HG02759 (cell line): ENCODE measurements at regions not wholly inside any gene's neighbourhood (a gene's known extent, or its start where the extent isn't known, plus 50 kb on each side); places are given as distances from the start of the nearest gene placed in this dataset.
A peak's percentile ranks its signal among the peaks of the same experiment; 100 is the strongest.

Experiments used
- ATAC-seq: cut with Tn5 transposase; IDR thresholded peaks from one replicate; pipeline ENCODE4 v1.9.1; 2021; ENCODE audit warnings: mild to moderate bottlenecking, moderate library complexity; ENCODE audit not compliant: unreplicated experiment

DNA sequence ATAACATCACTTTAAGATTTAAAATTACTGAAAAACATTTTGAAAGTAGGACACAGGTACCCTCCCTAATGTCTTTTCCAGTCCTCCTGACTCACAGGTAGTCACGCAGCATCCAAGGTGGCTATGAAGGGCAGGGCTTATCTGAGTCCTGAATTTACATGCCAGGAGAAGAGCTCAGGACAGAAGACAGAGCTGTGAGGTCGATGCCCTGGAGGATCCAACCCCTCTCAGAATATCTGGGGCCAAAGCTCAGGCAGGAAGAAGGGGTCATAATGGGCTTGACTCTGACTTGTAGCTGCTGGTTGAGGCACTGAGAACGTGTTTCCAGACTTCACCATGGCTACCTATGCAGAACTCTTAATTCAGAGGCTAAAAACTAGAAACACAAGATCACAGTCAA, 177.5 kb downstream of the AASDH start:
- ATAC-seq = no peak

DNA sequence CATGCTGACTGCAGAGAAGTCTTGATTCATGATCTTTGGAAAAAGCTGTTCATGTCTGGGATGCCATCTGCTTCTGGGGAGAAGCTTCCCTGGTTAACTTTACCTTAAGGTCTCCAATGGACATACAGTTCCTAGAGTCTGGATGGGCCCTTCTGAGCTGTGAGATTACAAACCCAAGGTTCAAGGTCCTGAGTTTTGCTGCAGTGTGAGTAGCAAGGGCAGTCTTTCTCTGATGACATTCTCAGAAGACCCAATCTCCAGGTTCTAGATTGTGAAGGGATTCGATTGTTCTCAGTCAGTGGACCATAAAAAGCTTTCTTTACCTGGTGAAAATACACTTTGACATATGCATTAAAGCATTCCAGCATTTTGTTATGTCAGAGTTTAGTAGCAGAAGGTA, 179.2 kb downstream of the AASDH start:
- ATAC-seq = no peak

DNA sequence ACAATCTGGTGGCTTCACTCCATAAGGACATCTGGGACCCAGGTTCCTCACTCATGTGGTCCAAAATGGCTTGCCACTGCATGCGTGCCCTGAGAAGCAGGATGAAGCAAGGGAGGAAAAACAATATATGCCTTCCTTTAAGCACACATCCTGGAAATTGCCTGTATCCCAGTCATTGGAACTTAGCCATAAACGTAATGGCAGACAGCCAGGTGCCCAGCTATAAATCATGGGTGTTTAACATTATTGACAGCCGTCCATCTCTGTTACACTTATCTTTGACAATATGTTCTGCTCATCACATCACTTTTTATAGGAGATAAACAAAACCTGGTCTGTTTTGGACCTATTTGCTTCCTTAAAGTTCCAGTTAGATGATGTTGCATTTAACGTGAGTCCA, 181.0 kb downstream of the AASDH start:
- ATAC-seq = no peak

DNA sequence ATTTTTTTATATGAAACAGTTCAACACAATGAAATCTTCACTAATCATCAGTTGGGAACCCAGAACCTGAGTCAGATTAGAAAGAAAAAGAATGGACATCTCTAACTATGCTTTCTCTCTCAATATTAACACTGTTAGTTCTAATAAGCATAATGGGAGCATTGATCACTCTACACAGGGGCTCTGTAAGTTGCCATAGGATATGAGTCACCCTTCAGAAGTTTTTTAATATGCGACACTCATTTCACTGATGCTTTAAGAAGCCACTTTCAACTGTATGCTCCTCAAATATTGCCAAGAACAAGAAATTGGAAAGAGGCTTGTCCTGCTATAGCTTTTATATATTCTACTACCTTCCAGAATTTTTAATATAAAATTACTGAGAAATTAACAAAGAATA, 187.0 kb downstream of the AASDH start:
- no peak for ATAC-seq

DNA sequence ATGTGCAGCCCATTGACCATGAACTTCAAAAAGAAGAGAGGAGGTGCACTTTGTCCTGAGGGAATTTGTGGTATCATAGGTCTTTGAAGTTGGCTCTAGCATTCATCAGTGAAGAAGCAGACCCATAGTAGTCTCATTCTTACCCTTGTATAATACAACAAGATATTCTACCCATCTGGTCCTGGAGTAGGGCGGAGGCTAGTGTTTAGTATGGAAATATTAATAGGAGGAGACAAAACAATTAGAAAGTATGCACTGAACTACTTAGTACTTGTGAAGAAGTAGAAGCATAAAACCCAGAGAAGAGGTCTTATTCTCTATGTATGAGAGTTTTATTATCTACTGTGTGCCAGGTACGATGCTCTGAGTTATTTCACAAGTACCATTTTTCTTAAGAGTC, 189.0 kb downstream of the AASDH start:
- ATAC-seq = no peak

DNA sequence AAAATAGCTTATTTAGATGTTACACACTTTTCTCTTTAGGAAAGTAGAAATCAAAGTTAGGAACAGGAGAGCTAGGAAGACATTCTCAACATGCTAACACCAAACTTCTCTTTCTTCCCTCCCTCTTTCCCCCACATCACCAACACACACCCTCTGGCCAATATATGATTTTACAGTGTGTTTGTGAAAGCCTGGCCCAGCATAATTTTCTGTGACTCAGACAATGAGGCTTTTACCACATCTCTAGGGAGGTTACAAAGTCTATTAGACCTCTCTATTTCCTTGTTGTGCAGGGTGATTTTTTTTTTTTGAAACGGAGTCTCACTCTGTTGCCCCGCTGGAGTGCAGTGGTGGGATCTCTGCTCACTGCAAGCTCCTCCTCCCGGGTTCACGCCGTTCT, 189.9 kb downstream of the AASDH start:
- ATAC-seq = no peak

DNA sequence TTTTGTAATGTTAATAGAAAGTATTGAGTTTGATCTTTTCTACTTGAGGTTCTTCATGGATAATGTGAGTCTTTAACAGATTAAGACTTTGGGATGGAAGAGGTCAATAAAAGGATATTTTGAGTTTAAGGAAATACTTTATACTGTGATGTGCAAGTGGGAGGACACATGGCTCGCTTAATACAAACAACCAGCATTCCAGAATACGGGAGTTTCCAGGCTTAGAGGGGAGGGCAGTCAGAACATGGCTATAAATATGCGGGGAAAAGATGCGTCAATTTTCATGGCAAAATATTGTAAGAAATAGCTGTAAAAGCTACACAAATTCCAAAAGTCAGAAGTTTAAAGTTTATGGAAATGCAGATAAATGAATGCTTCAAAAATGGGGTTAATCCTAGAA, 192.3 kb downstream of the AASDH start:
- no peak for ATAC-seq

DNA sequence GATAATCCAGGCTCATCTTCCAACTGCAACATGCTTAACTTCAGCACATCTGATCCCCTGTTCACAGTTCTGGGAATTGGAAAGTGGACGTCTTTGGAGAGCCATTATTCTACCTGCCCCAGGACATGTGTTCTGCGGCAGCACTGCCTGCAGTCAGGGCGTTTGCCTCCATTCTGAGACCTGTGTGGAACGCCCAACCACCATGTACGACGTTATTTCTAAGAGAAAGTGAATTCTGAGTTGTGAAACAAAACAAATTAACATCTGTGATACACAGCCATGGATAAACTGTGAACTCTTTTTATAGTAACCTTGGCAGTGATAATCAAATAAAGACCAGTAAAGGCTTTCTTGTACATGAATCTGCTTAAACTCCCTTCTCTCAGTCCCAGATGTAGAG, 195.8 kb downstream of the AASDH start:
- no peak for ATAC-seq

DNA sequence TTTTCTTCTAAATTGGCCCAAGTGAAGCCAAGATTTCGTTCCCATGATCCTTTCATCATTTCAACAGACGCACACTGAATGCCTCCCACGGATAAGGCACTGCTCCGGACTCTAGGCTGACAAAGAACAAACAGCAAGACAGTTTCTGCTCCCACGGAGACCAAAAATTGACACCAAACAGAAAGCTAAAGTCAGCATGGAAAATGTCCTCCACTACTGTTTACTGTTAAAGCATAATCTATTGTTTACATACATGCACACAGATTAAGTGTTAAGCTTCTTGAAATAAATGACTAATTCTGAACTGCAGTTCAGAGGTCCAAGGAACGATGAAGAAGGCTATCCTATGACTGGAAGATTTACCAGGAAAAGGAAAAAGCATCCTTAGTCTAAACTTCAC, 199.6 kb downstream of the AASDH start:
- ATAC-seq = no peak

DNA sequence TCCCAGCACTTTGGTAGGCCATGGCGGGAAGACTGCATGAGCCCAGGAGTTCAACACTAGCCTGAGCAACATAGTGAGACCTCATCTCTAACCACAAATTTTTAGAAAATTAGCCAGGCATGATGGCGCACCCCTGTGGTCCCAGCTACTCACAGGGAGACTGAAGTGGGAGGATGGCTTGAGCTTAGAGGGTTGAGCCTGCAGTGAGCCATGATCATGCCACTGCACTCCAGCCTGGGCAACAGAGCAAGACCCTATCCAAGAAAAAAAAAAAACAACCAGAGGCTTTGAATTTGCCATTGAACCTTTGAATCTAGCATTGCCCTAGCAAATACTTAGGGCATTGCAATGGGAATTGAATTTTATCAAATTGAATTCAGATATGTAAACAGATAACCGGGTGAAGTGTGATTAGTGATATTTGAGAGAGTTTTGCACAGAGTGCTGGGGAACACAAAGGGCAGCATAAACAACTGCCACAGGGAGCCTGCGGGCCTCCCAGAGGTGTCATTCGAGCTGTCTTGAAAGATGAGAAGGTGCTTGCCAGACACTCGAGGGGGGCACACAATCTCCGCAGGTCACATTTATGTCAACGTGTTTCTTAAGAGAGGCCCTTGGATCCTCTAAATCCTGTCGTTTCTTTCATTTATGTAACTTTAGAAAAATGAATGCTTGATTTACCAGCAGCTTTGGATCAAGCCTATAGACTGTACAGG, 200.3 kb downstream of the AASDH start:
- ATAC-seq = no peak

DNA sequence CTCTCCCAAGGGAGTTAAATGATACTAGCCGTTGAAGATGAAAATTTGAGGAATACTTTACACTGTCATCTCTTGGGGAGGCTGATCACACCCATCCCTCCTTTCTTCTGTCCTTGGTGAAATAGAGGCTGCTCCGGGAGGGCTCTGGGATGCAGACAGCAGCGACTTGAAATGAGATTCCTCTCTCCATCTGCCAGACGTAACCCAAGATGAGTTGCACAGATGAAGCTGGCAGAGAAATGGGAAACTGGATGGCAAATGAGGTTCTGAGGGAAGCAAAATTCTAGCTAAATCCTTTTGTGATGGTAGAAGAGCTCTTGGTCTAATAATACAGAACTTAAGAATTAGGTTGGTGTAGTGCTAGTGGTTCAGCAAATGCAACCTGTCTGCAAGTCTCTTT, 201.4 kb downstream of the AASDH start:
- ATAC-seq = no peak

DNA sequence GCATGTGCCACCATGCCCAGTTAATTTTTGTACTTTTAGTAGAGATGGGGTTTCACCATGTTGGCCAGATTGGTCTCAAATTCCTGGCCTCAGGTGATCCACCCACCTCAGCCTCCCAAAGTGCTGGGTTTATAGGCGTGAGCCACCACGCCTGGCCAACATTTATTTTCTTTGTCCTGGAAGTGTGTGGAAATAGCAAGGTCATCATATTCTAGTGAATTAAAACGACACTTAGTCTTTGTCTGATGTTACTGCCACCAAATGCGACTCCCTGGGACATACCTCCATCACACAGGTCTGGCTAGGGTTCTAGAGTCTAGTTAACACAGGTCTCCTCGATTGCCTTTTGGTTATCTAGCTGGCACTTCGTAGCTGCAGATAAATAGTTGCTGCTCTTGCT, 203.1 kb downstream of the AASDH start:
- ATAC-seq = no peak

DNA sequence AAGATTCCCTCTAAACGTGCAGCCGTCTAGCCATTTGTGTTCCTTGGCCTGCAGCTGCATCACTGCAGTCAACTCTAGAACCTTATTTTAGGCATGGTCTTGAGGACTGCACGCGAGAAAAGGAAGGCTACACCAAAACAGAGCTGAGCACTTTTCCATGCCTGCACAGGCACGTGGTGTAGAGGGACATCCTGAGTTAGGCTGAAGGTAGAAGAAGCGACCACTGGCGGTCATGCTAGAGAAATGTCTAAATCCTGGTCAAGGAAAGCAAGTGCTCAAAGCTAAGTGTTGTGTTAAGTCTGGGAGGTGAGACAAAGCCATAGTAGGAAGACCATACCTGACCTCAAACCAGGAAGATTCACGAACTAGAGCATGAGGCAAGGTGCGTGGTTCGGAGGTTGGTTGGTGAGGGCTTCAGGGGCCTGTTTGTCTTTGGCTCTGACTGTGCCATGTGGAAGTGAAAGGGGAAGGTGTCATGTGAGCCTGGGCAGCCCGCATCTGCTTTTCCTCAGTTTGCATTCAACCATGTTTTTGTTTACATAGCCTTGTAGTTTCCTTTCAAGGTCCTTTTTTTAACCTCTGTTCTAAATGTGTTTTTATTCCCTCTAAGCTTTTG, 203.8 kb downstream of the AASDH start:
- ATAC-seq = peak; percentile 75

DNA sequence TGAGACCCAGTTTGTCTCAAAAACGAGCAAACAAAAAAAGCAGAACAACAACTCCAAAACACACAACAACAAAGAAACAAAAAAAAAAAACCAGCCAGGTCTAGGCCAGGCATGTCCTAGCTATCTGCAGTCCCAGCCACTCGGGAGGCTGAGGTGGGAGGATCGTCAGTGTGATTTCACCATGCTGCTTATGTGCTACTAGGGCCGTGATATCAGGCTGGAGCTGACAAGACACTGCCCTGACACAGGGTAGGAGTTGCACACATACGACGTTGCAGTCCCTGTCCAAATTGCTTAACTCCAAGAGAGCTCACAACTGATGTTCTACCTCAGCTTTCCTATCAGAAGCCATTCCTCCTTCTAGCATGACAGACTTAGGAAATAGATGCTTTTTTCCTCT, 204.9 kb downstream of the AASDH start:
- no peak for ATAC-seq

DNA sequence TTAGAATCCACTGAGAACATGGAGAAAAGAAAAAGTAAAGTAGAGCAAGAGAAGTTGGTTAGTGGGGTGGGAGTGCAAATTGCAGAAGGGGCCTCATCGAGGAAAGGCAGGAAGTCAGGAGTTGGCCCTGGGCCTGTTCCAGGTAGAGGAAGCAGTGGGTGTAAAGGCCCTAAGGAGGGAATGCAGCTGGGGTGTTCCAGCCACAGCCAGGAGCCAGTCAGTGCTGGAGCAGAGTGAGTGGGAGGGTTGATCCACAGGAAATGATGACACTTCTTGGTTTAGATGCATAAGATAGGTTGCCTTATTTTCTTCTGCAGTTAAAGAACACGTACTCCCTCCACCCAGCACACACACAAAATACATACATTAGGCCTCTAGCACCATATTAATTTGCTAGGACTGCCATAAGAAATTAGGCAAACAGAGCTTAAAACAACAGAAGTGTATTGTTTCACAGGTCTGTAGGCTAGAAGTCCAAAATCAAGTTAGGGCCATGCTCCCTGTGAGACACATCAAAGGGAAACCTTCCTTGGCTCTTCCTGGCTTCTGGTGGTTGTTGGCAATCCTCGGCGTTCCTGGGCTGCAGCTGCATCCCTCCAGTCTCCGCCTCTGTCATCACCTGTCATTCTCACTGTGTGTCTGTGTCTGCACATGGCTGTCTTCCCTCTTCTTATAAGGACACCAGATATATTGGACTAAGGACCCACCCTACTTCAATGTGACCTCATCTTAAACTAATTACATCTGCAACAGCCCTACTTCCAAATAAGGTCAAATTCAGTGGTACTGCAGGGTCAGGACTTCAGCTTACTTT, 205.9 kb downstream of the AASDH start:
- ATAC-seq = no peak

DNA sequence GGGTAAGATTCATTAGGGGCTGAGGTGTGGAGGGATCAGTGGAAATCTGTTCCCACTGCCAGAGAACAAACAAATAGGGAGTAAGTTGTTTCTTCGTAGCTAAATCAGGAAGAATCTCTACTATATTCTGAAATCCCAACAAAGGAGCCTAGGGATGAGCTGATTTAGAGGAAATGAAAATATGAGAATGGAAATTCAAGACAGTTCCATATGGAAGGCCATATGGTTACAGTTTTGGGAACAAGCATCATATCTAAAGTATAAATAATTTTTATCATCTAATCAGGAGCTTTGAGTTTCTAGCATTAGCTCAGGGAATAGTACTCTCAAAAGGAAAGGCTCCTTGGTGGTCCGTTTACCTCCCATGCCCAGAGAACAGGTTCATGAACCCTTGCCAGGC, 218.2 kb downstream of the AASDH start:
- no peak for ATAC-seq

DNA sequence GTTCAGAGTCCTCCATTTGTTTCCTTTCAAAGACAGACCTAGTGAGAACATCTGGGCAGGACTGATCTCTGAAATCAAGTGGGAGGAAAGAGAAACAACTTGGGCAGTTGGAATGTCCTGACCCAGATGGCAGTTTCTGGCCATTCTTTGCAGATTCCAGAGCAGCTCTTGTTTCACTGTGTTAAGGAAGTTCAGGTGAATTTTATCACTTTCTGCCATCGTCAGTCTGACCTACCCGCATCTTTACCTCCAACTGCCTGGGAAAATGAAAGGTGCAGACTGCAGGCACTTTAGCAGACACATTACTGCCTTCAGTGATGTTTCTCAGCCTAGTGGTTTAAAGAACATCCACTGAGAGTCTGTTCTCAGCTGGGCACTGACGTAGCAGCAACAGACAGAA, 216.2 kb downstream of the CEP135 start:
- no peak for ATAC-seq

DNA sequence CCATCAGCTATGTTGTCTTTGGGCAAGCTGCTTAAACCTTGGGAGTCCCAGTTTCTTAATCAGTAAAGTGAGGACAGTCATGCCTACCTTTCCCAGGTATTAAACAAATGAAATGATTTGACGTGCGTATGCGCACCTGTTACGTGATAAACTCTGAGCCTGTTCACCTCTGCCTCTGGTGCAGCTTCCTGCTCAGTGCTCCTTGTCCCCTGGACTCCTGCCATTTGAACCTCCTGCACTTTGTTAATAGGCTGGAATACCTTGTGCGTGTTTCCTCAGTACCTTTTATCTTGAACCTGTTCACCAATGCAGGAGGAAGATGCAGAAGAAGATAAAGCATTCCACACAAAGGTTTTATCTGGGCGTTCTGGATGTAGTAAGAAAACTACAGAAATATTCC, 211.9 kb downstream of the CEP135 start:
- ATAC-seq = no peak

DNA sequence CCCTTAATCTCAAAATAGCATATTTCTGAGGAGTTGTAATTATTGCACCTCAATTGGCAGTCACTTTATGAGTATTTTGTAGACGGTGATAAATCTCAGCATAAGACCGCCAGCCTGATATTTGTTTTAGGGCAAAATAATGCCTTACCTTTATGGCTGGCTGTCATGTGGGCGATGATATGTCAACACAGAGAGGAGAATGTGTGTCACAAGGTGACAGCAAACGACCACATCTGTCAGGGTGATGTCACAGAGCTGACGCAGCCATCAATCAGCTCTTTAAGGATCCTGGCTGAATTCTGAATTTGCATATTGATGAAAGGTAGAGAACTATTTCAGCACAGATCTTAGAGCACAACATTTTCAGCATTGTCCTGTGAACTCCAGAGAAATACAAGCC, 209.7 kb downstream of the CEP135 start:
- ATAC-seq = no peak

DNA sequence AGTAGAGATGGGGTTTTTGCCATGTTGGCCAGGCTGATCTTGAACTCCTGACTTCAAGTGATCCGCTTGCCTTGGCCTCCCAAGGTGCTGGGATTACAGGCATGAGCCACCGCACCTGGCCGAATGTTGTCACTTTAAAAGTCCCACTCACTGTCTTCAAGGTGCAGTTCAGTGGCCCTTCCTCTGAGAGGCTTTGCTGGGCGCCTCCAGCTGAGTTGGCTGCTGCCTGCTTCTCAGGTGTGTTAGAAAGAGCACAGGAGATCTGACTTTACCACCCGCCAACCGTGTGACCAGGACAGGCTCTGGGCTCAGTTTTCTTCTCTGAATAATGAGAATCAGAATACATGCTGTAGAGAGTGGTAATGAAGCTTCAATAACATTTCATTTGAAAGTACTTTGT, 207.4 kb downstream of the CEP135 start:
- no peak for ATAC-seq

DNA sequence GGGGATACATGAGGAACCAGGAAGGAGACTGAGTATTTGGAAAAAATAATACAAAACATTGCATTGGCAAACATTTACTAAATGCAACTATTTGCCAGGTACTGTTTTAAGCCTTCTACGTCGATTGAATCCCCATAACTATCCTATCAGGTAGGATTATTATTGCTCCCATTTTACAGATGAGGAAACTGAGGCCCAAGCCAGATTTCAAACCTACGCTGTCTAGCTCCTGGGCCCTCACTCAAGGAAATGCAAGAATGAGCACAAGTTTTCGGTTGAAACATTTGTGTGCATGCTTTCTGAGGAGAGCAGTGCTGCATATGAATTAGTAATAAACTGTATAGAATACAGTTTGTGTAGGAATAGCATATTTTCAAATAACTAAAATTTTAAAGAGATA, 206.7 kb downstream of the CEP135 start:
- no peak for ATAC-seq

DNA sequence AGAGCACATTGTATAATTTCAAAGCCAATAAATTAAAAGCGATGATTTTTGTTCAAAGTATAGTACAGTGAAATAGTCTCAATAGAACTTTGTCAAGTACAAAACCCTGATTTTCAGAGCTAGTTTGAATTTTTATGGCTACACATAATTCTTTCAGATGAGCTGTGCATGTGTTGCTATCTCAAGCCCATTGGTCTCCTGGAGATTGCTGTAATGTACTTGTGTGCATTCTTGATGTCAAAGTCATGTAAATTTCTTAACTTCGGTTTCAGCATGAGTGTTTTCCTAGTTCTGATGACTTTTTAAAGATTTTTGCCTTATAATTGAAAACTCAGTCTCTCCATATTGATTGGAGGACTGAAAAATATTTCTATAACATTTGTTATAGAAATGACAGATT, 200.8 kb downstream of the CEP135 start:
- ATAC-seq = no peak
